ENCODE measurements at regions not wholly inside any gene's neighbourhood (a gene's known extent, or its start where the extent isn't known, plus 50 kb on each side); places are given as distances from the start of the nearest gene placed in this dataset.

DNA sequence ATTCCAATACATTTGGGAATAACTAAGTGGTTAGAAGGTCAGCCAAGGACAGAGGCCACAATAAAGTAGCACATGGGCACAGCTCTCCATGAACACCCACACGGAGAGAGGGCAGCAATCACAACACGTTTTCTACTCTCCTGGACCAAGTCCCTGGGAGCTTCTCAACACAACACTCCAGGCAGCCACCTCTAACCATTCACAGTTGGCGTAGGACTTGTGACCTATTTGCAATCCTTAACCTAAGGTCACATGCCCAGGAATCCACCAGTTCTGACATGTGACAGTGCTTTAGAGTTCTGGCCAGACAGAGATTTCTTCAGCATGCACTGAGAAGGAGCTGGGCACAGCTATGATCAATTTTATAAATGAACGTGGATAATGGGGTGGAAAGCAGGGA, 280.8 kb downstream of the SHQ1 start:
- DNase-seq (ENCODE audit: low spot score), result no peak

GRCh38 chr3:72565593-72565992, 282.7 kb downstream of the SHQ1 start:
- no peak for DNase-seq (ENCODE audit: low spot score)

DNA sequence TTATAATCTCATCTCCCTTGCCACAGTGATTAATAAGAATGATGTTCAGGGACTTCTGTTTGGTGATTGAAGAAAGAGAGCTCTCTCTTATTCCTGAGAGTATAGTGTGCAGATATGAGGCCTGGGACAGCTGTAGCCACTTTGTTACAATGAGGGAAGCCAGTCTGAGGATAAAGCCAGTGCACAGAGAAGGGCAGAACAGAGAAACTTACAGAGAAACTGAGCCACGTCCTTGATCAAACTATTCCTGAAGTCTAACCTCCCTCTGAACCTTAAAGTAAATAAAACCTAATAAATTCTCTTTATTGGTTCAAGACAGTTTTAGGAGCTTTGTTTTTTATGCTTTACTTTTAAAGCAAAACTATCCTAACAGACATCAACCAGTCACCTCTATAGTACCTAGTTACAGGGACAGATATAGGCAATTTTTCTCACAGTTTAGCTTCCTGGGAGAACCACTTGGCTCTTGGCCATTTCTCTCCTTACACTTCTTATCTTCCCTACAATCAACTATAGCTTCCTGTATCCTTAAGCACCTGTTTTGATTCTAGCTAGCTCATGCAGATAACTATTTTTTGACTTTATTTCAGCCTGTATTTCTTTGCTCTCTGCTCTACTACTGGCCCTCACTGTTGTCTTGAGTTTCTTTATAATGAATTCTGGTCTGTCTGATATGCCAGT, 284.4 kb downstream of the SHQ1 start:
- no peak for DNase-seq (ENCODE audit: low spot score)

GRCh38 chr3:72560846-72561675, 287.2 kb downstream of the SHQ1 start:
- no peak for DNase-seq (ENCODE audit: low spot score)

- no peak for DNase-seq (ENCODE audit: low spot score)
Observed at GRCh38 chr3:72559385-72559784, 288.9 kb downstream of the SHQ1 start.

DNA sequence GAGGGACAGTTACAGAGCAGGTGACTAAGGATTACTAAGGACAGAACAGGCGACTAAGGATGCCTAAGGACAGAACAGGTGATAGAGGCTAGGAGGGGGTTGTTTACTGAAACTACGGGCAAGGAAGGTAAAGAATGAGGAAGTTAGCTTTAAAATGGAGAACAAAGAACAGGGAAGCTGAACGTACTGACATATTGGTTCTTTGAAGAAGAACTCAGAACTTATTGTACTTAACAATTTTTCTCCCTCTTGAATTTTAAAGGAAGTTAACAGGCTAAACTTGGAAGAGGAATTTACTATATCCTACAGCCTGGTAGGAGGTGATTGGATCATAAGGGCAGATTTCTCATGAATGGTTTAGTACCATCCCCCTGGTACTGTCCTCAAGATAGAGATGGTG, 290.2 kb downstream of the SHQ1 start:
- DNase-seq (ENCODE audit: low spot score), result no peak

GRCh38 chr3:72555714-72556113, 292.5 kb downstream of the SHQ1 start:
- no peak for DNase-seq (ENCODE audit: low spot score)

- DNase-seq (ENCODE audit: low spot score), result no peak
Observed at GRCh38 chr3:72554689-72555088, 293.6 kb downstream of the SHQ1 start.

GRCh38 chr3:72553298-72553697, 294.9 kb downstream of the SHQ1 start:
- DNase-seq (ENCODE audit: low spot score), result no peak

DNA sequence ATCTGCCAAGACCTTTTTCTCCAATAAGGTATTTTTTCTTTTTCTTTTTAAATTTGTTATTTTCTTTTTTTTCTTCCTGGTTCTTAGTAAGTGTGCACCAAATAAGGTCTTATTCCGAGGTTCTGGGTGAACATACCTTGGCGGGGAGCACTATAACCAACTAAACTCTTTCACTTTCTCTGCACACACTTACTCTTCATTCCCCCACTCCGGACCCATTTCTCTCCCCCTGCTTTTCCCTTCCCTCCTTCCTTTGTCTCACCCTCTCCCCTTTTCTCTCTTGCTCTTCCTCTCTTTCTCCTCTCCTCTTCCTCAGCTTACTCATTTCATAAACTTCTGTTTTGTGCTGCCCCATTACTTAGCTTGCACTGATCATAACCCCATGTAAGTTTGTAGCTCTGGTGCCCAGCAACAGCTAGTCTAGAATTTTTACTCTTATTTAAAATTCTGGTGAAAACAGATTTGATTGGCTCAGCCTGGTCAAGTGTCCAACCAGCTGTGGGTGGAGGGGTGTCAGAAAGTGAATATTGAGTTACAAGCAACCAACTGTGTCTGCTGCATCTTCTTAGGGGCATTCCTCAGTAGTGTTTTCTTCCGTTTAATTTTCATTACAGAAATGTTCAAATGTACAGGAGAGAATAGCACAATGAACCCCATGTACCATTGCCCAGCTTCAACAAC, 297.5 kb downstream of the SHQ1 start:
- DNase-seq (ENCODE audit: low spot score), result no peak

DNA sequence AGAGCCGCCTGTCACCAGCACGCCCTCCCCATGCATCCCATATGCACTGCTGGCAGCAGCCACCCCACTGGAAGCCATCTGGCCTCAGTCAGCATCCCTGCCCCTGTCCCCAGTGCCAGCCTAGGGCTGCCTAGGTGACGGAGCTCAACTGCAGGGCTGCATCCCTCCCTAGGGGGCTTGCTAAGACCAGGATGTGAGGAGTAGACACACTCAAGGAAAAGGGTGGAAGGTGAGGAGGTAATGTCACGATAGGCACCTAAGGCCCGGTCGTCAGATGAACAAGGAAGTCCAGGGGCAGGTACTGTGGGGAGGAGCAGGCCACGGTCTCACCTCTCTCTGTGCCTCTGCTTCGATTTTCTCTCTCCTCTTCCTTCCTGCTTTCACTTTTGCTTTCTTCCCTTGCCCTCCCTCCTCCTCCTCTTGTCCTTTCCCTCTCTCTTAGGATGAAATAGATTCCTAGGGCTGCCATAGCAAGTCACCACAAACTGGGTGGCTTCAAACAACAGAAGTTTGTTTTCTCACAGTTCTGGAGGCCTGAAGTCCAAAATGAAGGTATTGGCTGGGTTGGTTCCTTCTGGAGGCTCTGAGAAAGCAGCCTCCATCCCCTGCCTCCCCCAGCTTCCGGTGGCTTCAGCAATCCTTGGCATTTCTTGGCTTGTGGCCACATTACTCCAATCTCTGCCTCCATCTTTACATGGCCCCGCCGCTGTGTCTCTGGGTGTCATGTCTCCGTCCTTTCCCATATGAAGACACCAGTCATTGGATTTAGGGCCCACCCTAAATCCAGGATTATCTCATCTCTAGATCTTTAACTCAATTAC, 298.3 kb downstream of the SHQ1 start:
- DNase-seq (ENCODE audit: low spot score), result peak; percentile 13

DNA sequence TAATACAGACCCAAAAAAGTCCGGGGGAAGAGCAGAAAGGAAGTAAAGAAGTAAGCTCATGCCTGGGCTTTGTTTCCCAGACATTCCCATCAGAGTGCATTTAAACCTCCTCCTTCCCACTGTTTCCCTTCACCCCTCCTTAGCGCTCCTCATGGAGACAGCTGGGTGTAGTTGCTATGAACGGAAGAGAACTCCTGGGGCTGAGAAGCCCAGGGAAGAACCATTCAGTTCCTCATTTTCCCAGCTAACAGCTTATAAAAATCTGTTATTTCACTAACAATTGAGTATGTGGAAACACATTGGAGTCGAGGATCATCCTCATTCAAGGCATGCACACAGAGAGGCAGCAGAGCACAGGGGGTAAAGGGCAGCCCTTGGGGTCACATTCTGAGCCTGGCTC, 299.3 kb downstream of the SHQ1 start:
- DNase-seq (ENCODE audit: low spot score), result no peak

DNA sequence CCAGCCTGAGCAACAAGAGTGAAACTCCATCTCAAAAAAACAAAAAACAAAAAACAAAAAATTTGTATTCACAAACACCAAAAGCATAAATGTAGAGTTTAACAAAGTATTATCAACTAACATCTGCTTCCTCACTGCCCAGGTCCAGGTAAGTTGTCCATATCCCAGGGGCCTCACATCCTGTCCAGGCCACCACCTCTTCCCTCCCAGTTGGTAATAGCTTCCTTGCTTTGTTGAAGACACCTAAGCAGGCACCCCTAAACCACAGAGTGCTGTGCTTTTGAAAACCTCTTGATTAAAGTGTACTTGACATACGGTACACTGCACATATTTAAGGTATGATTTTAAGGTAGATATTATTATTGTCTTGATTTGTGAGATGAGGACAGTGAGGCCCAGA, 299.8 kb downstream of the SHQ1 start:
- DNase-seq (ENCODE audit: low spot score), result no peak

GRCh38 chr3:72547183-72547582, 301.1 kb downstream of the SHQ1 start:
- no peak for DNase-seq (ENCODE audit: low spot score)

GRCh38 chr3:72544239-72544638, 304.0 kb downstream of the SHQ1 start:
- no peak for DNase-seq (ENCODE audit: low spot score)

GRCh38 chr3:72543246-72543645, 305.0 kb downstream of the SHQ1 start:
- no peak for DNase-seq (ENCODE audit: low spot score)

DNA sequence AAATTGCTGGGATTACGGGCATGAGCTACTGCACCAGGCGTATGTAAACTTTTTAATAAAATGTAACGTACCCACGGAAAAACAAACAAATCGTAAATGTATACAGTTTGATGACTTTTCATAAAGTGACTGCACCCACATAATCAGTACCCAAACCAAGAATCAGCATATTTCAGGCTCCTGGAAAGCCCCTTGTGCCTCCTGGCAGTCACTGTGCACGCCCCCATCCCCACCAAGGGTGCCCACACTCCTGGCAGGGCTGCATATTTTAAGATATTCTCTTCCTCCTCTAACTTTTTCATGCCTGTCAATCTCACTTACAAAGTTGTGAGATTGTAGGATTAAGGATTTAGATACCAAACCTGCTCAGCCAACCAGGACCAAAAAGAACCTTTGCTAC, 305.5 kb downstream of the SHQ1 start:
- DNase-seq (ENCODE audit: low spot score), result no peak

GRCh38 chr3:72539856-72540255, 308.4 kb downstream of the SHQ1 start:
- DNase-seq (ENCODE audit: low spot score), result no peak

GRCh38 chr3:72538070-72538745, 310.0 kb downstream of the SHQ1 start:
- no peak for DNase-seq (ENCODE audit: low spot score)

- DNase-seq (ENCODE audit: low spot score), result no peak
Observed at GRCh38 chr3:72537448-72537847, 310.8 kb downstream of the SHQ1 start.

- no peak for DNase-seq (ENCODE audit: low spot score)
Observed at GRCh38 chr3:72536878-72537267, 311.4 kb downstream of the SHQ1 start.

All from H4 (cell line).